ENCODE measurements at regions not wholly inside any gene's neighbourhood (a gene's known extent, or its start where the extent isn't known, plus 50 kb on each side); places are given as distances from the start of the nearest gene placed in this dataset.

DNA sequence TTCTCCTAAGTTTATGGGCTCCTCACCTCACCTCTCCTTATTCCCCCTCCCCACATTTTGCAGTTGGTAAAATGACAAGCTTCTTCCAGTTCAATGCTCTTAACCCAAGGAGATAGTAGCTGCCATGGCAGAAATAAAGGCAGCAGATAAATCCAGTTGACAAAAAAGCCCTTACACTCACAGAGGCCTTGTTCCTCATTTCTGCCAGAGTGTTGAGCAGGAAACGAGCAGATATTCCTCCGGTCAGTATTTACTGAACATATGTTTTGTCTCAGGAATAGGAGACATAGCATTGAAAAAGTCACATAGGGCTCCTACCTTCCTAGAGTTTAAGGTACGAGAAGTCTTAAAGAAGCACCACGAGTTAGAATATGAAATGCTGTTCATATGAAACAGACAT, 493.7 kb upstream of the TNP1 start:
- TF ChIP-seq, protein P1, sequence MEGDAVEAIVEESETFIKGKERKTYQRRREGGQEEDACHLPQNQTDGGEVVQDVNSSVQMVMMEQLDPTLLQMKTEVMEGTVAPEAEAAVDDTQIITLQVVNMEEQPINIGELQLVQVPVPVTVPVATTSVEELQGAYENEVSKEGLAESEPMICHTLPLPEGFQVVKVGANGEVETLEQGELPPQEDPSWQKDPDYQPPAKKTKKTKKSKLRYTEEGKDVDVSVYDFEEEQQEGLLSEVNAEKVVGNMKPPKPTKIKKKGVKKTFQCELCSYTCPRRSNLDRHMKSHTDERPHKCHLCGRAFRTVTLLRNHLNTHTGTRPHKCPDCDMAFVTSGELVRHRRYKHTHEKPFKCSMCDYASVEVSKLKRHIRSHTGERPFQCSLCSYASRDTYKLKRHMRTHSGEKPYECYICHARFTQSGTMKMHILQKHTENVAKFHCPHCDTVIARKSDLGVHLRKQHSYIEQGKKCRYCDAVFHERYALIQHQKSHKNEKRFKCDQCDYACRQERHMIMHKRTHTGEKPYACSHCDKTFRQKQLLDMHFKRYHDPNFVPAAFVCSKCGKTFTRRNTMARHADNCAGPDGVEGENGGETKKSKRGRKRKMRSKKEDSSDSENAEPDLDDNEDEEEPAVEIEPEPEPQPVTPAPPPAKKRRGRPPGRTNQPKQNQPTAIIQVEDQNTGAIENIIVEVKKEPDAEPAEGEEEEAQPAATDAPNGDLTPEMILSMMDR (conservative IDR thresholded peaks at IDR 0.05; ENCODE audit: low read depth in 2 of 2): no peak
- TF ChIP-seq, protein P2, sequence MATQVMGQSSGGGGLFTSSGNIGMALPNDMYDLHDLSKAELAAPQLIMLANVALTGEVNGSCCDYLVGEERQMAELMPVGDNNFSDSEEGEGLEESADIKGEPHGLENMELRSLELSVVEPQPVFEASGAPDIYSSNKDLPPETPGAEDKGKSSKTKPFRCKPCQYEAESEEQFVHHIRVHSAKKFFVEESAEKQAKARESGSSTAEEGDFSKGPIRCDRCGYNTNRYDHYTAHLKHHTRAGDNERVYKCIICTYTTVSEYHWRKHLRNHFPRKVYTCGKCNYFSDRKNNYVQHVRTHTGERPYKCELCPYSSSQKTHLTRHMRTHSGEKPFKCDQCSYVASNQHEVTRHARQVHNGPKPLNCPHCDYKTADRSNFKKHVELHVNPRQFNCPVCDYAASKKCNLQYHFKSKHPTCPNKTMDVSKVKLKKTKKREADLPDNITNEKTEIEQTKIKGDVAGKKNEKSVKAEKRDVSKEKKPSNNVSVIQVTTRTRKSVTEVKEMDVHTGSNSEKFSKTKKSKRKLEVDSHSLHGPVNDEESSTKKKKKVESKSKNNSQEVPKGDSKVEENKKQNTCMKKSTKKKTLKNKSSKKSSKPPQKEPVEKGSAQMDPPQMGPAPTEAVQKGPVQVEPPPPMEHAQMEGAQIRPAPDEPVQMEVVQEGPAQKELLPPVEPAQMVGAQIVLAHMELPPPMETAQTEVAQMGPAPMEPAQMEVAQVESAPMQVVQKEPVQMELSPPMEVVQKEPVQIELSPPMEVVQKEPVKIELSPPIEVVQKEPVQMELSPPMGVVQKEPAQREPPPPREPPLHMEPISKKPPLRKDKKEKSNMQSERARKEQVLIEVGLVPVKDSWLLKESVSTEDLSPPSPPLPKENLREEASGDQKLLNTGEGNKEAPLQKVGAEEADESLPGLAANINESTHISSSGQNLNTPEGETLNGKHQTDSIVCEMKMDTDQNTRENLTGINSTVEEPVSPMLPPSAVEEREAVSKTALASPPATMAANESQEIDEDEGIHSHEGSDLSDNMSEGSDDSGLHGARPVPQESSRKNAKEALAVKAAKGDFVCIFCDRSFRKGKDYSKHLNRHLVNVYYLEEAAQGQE (IDR thresholded peaks at IDR 0.05; ENCODE audit: unreplicated experiment): no peak
- TF ChIP-seq POLR2AphosphoS5 (IDR thresholded peaks at IDR 0.05; ENCODE audit: low read depth): no peak
- TF ChIP-seq EZH2 (IDR thresholded peaks at IDR 0.05; ENCODE audit: low read depth, unreplicated experiment): no peak
- no peak for TF ChIP-seq ZNF114 (CRISPR knock-in tag; IDR thresholded peaks at IDR 0.05)
- TF ChIP-seq NANOG (IDR thresholded peaks at IDR 0.05; ENCODE audit: borderline replicate concordance): no peak
- no peak for TF ChIP-seq EZH2phosphoT487 (IDR thresholded peaks at IDR 0.05; ENCODE audit: unreplicated experiment)
- TF ChIP-seq, protein P3, sequence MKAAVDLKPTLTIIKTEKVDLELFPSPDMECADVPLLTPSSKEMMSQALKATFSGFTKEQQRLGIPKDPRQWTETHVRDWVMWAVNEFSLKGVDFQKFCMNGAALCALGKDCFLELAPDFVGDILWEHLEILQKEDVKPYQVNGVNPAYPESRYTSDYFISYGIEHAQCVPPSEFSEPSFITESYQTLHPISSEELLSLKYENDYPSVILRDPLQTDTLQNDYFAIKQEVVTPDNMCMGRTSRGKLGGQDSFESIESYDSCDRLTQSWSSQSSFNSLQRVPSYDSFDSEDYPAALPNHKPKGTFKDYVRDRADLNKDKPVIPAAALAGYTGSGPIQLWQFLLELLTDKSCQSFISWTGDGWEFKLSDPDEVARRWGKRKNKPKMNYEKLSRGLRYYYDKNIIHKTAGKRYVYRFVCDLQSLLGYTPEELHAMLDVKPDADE (IDR thresholded peaks at IDR 0.05): no peak
- TF ChIP-seq JUNB (IDR thresholded peaks at IDR 0.05; ENCODE audit: unreplicated experiment): no peak
- TF ChIP-seq ZNF331 (CRISPR knock-in tag; IDR thresholded peaks at IDR 0.05; ENCODE audit: low read depth): no peak
